HG02852 (cell line): ENCODE measurements at regions not wholly inside any gene's neighbourhood (a gene's known extent, or its start where the extent isn't known, plus 50 kb on each side); places are given as distances from the start of the nearest gene placed in this dataset.

Source experiments
- ATAC-seq: cut with Tn5 transposase; IDR thresholded peaks from one replicate; pipeline ENCODE4 v1.9.1; 2021; ENCODE audit warnings: mild to moderate bottlenecking, moderate library complexity; ENCODE audit not compliant: unreplicated experiment

DNA sequence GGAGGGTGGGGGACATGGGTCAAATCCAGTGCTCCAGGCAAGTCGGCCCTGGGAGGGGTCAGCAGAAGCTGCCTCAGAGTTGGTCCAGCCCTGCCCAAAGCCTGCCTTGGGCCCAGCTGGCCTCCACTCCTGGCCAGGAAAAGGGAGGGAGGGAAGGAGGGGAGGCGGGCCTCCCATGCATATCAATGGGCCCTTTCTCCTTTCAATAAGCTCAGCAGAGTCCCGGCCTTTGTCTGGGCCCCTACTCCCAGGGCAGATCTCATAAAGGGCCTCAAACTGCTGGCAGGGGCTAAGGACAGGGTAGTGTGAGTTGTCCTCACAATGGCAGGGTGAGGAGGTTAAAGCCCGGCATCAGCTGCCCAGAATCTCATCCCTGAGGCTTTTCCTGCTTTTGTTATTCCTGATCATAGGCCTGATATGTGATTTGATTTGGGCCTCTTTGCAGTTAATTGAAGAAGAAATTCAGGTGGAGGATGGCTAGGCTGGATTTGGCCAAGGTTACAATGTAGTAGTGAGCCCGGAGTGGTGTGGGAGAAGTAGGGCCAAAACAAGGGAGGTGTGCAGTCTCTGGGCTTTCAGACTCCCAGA lies 121.1 kb upstream of the ATP6AP2 start:
- ATAC-seq: no peak

DNA sequence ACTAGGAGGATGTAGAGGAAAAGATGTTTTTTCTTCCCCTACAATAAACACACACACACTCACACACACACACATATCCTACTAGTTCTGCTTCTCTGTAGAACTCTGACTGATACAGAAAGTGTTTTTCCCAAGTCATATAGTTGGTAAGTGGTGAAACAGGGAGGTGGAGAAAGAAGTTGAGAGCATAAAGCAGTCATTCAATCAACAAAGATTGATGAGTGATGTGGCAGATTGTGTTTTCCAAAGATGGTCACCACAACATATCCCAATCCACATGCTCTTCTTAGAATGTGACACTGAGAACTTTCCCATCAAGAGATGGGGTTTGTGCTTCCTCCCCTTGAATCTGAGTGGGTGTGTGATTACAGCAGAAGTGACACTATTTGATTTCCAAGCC lies 123.4 kb upstream of the ATP6AP2 start:
- no peak for ATAC-seq

DNA sequence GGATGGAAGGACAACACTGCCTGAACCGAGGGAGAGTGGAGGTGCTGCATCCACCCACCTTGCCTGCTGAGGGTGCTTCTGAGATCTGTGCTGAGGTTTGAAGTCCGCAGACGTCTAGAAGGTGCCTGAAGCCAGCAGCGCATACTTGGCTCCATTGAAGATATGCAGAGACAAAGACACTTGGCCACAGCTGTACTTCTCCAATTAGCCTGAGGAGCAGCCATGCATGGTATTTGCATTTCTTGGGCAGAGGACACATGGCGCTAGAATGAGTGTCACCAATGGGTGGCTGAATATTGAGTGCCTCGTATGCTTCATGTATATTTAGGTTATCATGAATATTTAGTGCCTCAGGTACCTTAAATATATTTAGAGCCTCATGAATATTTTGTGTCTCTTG lies 128.7 kb upstream of the ATP6AP2 start:
- no peak for ATAC-seq

DNA sequence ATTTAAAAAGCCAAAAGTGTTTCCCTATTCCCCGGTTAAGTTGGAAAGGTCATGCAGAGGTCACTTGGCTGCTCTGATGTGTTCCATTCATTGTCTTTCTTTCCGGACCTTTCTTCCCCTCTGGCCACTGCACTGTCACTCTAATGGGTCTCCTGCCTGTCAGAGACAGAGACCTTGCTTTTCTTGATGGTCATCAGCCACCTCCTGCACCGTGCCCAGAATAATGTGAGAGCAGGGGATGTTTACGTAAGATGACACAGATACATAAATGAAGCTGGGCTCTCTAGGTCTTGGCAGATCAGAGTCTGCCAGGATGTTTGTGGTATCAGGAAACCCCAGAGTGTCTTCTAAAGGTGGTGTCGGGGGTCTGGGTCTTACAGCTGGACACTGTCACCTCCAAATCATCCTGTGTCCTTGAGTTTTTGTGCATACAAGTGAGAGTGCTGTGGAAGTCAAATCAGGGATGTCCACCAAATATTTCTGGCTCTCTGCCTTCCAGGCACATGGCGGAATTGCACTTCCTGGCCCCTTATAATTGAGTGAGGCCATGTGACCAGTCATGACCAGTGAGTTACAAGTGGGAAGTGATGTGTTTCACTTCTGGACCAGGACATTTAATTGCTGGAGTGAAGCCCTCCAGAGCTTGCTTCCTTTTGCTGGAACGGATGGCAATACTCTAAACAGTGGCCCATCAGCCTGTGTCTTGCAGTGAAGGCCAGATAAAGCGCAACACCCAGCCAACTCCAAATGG lies 130.6 kb upstream of the ATP6AP2 start:
- ATAC-seq: no peak

DNA sequence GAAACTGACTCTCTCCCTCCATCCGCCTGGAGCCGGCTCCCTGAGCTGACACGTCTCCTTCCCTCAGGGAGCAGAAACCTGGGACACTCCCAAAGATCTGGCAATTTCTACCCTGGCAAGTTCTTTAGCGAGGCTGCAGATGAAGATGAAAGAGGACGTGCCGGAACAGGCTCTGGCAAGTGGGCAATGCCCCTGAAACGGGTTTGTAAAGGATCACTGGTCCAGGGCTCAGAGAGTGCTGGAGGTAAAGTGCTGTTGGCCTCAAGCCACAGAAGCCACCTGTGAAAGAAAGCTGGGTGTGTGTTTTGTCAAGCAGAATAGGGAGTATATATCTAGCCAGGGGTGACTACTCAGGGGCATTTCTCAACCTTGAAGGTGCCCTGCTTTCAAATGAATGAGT lies 131.4 kb upstream of the ATP6AP2 start:
- ATAC-seq: no peak

DNA sequence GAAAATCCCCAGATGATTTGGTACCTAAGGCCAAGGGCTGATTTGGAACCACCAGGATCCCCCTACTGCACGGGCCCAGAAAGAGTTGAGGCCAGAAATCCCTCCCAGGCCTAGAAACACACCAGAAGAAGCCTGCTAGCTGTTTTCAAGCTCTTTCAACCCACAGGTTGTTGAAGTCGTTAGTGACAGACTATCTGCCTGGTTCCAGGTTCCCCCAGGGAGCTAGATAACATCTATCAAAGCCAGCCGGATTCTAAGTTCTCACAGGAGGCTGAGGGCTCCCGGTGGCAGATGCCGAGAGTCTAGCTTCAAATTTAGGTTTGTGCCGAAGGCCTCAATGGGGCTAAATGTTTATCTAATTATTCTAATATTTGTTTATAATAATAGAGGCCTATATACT lies 132.0 kb upstream of the ATP6AP2 start:
- ATAC-seq: no peak

DNA sequence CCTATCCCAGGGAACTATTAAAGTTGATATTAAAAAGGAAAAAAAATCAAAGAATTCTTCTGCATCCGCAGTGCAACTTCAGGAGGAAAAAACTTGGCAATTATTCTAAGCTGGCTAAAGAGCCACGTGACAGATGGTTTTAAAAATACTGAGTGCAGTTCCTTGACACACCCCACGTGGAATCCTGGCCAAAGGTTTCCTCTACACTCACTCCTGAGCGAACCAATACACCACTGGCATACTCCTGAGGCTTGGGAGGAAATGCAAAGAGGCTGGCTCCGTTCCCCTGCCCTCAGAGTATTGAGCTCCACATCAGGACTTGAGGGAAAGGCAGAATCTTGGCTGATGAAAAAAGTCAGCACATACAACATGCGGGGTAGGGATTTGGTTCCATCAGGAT lies 133.8 kb upstream of the ATP6AP2 start:
- ATAC-seq: no peak

DNA sequence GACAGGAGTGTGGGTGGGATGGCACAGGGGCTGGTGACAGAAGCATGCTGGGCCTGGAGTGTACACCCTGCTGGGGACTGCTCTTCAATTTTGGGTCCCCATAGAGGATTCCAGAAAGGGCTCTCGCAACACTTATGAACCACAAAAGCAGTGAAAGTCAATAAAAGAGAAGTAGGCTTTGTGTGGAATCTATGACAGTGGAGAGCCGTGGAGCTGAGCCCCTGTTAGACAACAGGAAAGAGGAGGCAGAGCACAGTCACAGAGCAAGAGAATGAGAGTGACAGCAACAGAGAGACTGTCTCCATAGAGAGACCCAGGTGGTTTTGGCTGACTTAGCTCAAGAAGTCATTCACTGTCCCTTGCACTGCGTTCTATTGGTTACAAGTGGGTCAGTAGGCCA lies 135.1 kb upstream of the ATP6AP2 start:
- no peak for ATAC-seq

DNA sequence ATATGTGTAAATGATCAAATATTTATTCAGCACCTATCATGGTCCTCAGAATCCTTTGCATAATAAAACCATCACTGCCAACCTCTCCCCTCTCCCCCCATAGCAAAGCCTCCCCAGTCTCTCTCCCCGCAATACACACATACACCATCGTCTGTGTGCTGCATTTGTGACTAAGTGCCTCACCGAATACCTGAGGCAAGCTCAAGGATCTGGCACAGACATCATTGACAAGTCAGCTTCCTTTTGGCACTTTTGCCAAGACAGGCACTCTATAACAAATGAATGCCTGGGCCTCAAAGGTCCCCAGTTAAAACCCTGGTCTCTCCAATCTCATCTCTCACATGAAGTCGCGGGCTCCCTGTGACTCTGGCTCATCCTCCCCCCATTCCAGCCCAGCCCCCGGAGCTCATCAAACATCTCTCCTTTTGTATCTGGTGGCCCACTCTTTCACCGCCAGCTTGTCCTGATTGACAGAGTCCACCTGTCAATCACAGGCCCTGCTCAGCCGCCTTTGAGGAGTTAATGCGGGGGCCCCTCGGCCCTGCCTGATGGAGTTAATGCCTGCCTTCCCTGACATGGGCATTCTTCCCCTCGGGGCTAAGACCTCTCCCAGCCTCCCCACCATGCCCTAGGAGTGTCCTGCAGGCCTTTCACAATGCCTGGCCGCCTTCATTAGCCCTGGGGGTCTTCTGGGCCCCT lies 135.8 kb upstream of the ATP6AP2 start:
- no peak for ATAC-seq

DNA sequence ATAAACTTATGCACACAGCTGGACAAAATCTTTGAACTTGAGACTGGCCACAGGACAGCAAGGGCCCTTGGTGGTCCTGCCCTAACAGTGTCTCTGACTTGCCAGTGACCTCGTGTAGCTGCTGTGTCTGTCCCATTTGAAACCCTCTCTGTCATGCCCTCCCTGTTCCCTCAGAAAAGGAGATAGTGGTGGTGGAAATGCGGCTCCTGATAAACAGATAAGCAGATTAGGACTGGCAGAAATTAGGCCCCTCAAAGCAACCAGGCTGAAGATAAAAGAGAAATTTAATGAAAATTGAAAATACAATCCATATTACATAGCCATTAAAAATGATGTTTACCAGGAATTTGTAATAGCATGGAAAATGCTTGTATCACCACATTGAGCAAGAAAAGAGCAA lies 136.6 kb upstream of the ATP6AP2 start:
- ATAC-seq: no peak

DNA sequence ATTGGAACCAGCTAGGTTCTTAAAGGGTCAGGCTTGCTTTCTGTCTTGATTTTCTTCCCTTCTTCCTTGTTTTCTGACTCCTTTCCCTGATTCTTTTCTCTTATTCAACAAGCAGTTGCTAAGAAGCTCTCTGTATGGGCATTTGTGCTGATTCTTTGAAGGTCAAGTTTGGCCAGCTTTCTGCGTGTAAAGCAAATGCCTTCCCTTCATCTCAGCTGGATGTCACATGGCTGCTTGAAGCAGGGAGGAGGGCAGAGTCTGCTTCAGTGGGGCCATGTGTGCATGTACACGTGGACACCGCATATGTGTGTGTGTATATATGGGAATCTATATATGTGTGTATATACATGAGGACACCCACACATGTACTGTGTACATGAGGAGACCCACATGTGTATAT lies 139.9 kb upstream of the ATP6AP2 start:
- ATAC-seq: no peak

DNA sequence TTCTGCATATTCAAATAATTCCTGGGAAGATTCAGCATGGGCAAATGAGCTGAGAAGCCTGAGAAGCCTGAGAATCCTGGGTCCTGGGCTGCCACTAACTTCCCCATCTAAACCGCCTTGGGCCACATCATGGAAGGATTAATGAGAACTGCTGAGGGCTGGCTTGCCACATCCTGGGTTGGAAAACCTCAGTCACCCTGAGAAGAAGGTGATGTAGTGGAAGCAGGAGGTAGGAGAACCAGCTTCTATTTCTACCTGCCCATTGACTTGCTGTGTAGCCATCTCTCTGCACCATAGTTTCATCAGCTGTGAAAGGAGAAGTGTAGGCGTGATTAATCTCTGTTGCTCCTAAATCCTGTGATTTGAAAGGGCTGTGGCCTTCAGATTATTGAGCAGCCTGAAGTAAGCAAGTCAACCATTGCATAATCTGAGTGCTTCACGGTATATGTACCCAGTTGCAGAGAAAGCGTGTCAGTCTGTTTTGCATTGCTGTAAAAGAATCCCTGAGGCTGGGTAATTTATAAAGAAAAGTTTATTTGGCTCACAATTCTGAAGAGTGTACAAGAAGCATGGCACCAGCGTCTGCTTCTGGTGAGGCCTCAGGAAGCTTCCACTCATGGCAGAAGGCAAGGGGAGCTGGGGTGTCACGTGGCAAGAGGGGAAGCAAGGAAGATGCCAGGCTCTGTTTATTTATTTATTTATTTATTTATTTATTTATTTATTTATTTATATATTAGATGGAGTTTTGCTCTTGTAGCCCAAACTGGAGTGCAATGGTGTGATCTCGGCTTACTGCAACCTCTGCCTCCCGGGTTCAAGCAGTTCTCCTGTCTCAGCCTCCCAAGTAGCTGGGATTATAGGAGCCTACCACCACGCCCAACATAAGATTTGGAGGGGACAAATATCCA lies 140.9 kb upstream of the ATP6AP2 start:
- ATAC-seq: no peak

DNA sequence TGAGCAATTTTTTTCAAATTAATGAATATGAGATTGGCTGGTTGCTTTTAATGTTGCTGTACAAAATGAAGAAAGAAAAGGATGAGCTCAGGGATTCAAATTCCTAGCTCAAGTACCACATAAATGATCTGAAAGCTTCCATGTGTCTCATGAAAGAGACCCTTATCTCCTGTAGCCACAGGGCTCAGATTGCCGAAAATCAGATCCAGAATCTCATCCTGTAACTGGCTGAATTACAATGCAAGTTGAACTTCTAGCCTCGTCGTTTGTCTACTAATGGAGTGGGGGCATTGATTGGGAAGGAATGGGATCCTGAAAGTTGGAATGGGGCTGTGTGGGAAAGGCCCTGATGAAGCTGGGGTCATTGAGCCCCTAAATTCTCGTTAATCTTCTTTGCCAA lies 143.4 kb upstream of the ATP6AP2 start:
- ATAC-seq: no peak

DNA sequence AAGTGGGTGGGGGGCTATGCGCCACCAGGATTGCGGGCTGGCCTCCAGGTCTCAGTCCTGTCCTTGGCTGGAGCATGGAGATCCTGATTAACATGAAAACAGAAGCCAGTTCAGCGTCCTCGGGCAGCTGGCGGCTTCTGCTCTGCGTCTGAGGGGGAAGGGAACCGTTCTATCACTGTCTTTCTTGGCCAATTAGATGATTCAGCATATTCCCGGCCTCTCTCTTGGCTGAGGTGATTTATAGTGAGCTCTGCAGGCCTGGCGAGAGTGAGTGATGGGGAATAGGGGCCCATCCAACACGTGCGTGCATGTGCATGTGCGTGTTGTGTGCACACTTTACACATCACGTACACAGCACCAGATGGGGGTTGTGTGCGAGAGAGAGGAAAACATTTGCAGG lies 145.8 kb upstream of the ATP6AP2 start:
- ATAC-seq: no peak

DNA sequence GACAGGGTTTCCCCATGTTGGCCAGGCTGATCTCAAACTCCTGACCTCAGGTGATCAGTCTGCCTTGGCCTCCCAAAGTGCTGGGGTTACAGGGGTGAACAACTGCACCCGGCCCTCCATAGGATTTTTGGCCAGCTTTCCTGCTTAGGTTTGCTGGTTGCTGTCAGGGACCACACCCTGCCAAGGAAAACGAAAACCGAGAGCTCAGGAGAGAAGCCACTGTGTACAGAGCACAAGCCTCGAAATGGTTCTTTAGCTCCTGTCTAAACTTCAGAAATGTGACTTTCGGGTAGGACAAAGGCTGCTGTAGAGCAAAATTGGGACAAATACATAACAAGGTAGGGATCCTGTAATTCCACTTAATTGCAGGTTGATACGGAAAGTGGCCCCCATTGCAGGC lies 146.3 kb upstream of the ATP6AP2 start:
- ATAC-seq: no peak

DNA sequence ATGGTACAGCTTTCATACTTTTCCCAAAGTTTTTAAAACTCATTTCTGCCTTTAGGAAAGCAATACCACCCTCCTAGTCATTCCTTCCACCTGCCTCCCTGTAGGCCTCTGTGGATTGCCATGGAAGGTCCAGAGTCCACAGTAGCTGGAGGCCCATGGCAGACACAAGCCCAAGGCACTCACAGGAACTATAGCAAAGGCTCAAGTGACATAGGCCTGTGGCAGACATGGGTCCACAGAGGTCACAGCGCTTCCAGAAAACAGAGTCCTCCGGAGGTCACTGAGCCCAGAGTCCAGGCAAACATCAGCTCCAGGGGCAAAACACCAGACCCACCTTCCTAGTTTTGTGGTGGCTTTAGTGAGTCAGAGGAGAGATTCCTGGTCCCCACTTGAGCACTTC lies 147.6 kb upstream of the ATP6AP2 start:
- ATAC-seq: no peak

DNA sequence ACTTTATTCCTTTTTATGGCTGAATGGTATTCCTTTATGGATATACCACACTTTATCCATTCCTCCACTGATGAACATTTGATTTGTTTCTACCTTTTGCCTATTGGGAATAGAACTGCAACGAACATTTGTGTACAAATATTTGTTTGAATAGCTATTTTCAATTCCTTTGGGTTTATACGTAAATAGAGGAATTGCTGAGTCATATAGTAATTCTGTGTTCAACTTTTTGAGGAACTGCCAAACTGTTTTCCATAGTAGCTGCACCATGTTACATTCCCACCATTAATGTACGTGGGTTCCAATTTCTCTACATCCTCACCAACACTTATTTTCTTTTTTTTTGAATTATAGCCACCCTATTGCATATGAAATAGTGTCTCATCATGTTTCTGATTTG lies 156.5 kb upstream of the ATP6AP2 start:
- no peak for ATAC-seq

DNA sequence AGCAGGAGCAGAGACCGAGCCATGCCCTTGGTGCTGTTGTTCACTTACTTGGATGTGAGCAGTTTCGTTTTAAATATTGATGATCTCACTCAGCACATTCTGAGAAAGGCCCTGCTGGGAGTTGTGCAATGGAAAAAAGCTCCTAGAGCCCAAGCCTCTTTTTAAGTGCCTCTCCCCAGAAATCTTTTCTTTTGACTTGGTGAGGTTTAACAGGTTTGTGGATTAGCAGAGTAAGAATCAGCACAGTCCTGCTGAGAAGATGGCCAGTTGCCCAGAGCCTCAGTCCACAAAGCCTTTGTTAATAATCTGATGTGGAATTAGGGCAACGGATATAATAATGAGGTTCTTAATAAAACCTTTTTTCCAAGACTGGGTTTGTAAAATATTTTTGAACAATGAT lies 157.5 kb upstream of the ATP6AP2 start:
- ATAC-seq: no peak

DNA sequence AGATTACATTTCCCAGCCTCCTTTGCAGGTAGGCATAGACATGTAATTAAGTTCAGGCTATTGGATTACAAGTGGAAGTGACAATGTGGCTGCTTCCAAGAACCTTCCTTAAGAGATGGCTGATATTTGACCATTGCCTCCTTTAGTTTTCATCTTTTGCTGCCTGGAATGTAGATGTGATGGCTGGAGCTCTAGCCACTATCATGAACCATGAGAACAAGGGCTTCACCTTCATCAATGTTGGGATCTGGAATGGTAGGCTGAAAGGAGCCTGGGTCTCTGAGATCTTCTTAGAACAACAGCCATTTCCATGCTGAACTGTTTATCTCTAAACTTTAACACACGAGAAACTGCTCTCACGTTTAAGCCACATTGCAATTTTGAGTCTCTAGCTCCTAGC lies 158.7 kb upstream of the ATP6AP2 start:
- no peak for ATAC-seq

DNA sequence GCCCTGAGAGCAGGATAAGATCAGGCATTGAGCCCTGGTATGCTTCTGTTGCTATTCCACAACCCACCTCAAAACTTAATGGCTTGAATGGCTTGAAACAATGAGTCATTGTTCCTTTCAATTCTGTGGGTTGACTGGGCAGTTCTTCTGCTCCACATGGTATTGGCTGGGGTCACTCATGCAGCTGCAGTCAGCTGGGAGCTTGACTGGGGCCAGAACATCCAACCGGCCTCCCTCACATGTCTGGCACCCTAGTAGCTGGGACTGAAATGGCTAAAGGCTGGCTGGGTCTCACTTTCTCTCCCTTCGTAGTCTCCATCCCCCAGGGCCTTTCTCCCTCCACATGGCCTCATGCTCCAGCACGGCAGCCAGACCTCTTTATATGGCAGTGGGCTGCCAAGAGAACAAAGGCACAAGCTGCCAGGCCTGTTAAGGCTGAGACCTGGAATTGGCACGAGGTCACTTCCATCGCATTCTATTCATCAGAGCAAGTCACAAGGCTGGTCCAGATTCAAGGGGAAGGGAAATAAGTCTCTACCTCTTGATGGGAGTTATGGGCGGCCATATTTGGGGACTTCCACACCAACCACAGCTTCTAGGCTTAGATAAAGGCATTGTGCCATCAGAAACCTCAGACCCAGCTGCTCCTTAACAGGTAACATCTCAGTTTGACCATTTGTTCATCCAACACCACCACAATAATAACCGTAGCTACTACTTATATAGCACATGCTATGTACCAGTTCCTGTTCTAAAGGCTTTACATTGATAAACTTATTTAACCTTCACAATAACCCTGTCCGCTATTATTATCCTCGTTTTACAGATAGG lies 159.7 kb upstream of the ATP6AP2 start:
- ATAC-seq: peak; percentile 56

DNA sequence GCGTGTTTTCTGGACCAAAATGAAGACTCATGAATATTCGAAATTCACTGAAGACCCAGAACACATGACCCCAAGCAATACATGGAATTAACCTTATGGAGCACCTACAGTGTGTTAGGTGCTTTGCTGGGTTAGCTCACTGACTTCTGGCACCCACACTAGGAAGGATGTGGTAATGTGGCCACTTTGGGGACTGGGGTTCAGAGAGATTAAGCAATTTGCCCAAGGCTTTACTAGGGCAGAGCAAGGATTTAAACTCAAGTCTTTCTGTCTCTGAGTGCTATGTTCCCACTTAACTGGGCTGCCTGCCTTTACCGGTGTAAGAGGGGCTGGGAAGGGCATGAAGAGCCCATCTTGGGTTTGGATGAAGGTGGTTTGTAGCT lies 162.0 kb upstream of the ATP6AP2 start:
- ATAC-seq: no peak
